ENCODE measurements at regions not wholly inside any gene's neighbourhood (a gene's known extent, or its start where the extent isn't known, plus 50 kb on each side); places are given as distances from the start of the nearest gene placed in this dataset.
A peak's percentile ranks its signal among the peaks of the same experiment; 100 is the strongest.
"Not testable (repeated sequence)": the region's sequence is repeated elsewhere in the genome, so short reads cannot be mapped to it uniquely, and the experiment has no call there.

- TF ChIP-seq CTCF (IDR thresholded peaks at IDR 0.05) = no peak
- Histone ChIP-seq H3K4me3 (no peak overlapping the region), H3K4me1 (ENCODE audit: low read depth) (no peaks in the 10 kb centered on the region), H3K9me3 (no peaks in the 10 kb centered on the region), H3K36me3 (ENCODE audit: low read depth) (no peaks in the 10 kb centered on the region)
- no peak for ATAC-seq
- intact Hi-C loops (cut with DNase I, micrococcal nuclease) = no loop called here
- DNase-seq = no peak
Measured at GRCh38 chr11:130979386-130979972, 63.2 kb upstream of the SNX19 start.

- no peak for ATAC-seq
Measured at GRCh38 chr11:130980071-130980862, 64.0 kb upstream of the SNX19 start.

GRCh38 chr11:130984241-130984640 lies 68.0 kb upstream of the SNX19 start:
- H3K4me3 ChIP-seq; H3K9me3 ChIP-seq; intact Hi-C loops (cut with DNase I, micrococcal nuclease); ATAC-seq; DNase-seq; H3K4me1 ChIP-seq (ENCODE audit: low read depth); H3K36me3 ChIP-seq (ENCODE audit: low read depth): not testable (repeated sequence)

More at GRCh38 chr11:130980071-130980862, 64.0 kb upstream of the SNX19 start:
- no peak for DNase-seq
- intact Hi-C loops (cut with DNase I, micrococcal nuclease) = no loop called here
- no peak for TF ChIP-seq CTCF (IDR thresholded peaks at IDR 0.05)
- Histone ChIP-seq H3K36me3 (ENCODE audit: low read depth) (no peaks in the 10 kb centered on the region), H3K4me3 (no peak overlapping the region), H3K9me3 (no peaks in the 10 kb centered on the region), H3K4me1 (ENCODE audit: low read depth) (no peaks in the 10 kb centered on the region)

- ATAC-seq = no peak
- Histone ChIP-seq H3K36me3 (ENCODE audit: low read depth) (no peaks in the 10 kb centered on the region), H3K4me3 (no peak overlapping the region), H3K9me3 (no peaks in the 10 kb centered on the region), H3K4me1 (ENCODE audit: low read depth) (no peaks in the 10 kb centered on the region)
- no peak for TF ChIP-seq CTCF (IDR thresholded peaks at IDR 0.05)
- no peak for DNase-seq
- intact Hi-C loops (cut with DNase I, micrococcal nuclease) = no loop called here
Measured at GRCh38 chr11:130992788-130993187, 76.5 kb upstream of the SNX19 start.

- ATAC-seq (no peak), DNase-seq (no peak)
- Histone ChIP-seq H3K4me3 (no peak overlapping the region), H3K9me3 (no peaks in the 10 kb centered on the region), H3K4me1 (ENCODE audit: low read depth) (no peaks in the 10 kb centered on the region), H3K36me3 (ENCODE audit: low read depth) (no peaks in the 10 kb centered on the region)
- no peak for TF ChIP-seq CTCF (IDR thresholded peaks at IDR 0.05)
- intact Hi-C loops (cut with DNase I, micrococcal nuclease) = no loop called here
Measured at GRCh38 chr11:130994043-130994442, 77.8 kb upstream of the SNX19 start.

GRCh38 chr11:130995266-130995665 lies 79.0 kb upstream of the SNX19 start:
- H3K4me1 ChIP-seq (ENCODE audit: low read depth) = no peaks in the 10 kb centered on the region
- no peak for TF ChIP-seq CTCF (IDR thresholded peaks at IDR 0.05)
- DNase-seq = peak in 1 of 3 donors; percentile 4
- H3K9me3 ChIP-seq = no peaks in the 10 kb centered on the region
- ATAC-seq = no peak
- no peak overlapping the region for H3K4me3 ChIP-seq
- no peaks in the 10 kb centered on the region for H3K36me3 ChIP-seq (ENCODE audit: low read depth)
- intact Hi-C loops (cut with DNase I, micrococcal nuclease) = no loop called here
